D721Med (cell line): ENCODE measurements at regions not wholly inside any gene's neighbourhood (a gene's known extent, or its start where the extent isn't known, plus 50 kb on each side); places are given as distances from the start of the nearest gene placed in this dataset.

Source experiments
- DNase-seq: peaks from one replicate; pipeline ENCODE4 v3.0.0; 2011; ENCODE audit warnings: low spot score; ENCODE audit not compliant: insufficient read length
- FAIRE-seq: peaks from 2 replicates; lab custom pipeline; 2011; peaks lifted over from hg19 to GRCh38; lab: Jason Lieb, UNC
- TF ChIP-seq, protein P1 (sequence below): IDR thresholded peaks from 2 replicates; pipeline ENCODE4 v1.5.1; 2012; ENCODE audit warnings: mild to moderate bottlenecking, control low read depth; ENCODE audit not compliant: insufficient read depth; ENCODE audit errors: missing control alignments

DNA sequence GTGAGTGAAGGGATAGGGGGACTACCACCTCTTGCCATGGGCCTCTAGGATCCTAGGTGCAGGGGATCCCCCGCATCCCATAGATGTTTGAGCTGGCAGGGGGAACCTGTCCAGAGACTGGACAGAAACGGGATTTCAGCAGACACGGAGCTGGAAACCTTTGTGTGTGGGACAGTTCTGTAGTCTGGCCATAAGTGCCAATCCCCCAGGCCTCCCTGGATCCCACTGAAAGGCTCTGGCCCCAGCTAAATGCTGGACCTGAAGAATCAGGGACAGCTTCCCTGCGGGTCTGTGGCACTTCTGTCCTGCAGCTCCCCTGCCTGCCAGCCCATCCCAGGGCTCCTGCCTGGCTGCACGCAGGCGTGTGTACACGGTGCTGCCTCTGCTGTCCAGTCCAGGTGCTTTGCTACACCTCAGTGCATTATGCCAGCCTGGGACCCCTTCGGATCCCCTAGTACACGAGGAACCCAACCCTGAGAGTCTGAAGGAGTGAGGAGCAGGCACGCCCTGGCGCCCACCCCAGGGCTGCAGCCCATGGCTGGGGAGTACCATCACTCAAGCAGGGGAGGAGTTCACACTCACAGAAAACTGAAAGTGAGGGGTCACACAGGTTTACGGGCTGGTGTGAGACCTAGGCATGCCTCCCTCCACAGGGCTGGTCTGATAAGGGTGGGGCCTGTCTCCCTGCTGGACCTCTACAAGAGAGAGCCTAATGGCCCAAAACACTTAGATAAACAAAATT, 703.0 kb downstream of the ARAP2 start:
- TF ChIP-seq, protein P1, sequence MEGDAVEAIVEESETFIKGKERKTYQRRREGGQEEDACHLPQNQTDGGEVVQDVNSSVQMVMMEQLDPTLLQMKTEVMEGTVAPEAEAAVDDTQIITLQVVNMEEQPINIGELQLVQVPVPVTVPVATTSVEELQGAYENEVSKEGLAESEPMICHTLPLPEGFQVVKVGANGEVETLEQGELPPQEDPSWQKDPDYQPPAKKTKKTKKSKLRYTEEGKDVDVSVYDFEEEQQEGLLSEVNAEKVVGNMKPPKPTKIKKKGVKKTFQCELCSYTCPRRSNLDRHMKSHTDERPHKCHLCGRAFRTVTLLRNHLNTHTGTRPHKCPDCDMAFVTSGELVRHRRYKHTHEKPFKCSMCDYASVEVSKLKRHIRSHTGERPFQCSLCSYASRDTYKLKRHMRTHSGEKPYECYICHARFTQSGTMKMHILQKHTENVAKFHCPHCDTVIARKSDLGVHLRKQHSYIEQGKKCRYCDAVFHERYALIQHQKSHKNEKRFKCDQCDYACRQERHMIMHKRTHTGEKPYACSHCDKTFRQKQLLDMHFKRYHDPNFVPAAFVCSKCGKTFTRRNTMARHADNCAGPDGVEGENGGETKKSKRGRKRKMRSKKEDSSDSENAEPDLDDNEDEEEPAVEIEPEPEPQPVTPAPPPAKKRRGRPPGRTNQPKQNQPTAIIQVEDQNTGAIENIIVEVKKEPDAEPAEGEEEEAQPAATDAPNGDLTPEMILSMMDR: no peak
- DNase-seq (no peak), FAIRE-seq (no peak)

DNA sequence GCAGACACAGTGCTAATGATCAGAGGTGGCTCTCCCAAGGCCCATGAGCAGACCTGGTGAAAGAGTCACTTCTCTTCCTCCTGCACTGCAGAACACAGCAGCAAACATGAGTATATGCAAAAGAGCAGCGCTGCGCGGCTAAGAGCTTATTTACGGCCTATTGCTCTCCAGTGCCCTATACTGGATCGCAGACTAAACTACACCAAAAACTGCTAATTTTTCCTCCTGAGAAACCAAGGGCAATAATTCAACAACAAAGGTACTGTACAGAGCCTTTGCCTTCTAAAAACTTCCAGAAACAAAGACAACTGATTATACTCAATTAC, 702.5 kb downstream of the ARAP2 start:
- DNase-seq (no peak), FAIRE-seq (no peak)

DNA sequence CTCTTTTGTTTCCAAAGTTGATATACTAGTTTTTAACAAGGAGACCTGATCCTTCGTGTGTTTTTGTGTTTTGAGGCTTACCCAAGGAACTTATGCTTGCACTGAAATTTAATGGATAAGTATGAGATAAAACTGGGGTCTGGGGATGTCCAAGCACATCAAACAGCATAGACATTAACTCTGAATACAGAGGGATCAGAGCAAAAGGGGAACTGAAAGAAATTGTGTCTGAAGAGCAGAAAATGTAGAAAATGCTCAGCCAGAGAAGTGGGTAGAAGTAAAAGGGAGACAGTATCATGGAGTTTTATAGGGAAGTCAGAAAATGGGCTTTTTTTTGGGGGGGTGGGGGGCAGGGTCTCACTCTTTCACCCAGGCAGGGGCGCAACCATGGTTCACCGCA, 695.4 kb downstream of the ARAP2 start:
- FAIRE-seq: no peak
- no peak for DNase-seq
- TF ChIP-seq, protein P1: no peak

More for the DNA sequence above, 702.5 kb downstream of the ARAP2 start:
- TF ChIP-seq, protein P1: no peak

DNA sequence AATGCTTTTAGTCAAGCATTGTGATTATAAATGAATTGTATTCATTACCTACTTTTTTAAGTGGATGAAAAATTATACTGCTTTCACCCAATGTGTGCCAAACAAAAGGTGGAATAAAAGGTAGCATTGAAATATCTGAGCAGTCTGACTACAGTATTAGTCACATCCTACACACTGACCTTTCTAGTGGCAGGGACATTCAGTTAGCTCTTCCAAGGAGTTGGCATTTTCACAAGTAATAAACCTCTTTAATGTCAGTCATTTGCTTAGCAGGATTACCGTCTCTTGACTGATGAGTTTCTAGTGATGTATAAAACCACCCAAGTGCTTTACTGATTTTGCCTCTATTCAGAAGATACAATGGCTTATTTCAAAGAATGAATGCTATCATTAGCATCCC, 687.9 kb downstream of the ARAP2 start:
- FAIRE-seq: peak; percentile 11
- TF ChIP-seq, protein P1: no peak
- no peak for DNase-seq

DNA sequence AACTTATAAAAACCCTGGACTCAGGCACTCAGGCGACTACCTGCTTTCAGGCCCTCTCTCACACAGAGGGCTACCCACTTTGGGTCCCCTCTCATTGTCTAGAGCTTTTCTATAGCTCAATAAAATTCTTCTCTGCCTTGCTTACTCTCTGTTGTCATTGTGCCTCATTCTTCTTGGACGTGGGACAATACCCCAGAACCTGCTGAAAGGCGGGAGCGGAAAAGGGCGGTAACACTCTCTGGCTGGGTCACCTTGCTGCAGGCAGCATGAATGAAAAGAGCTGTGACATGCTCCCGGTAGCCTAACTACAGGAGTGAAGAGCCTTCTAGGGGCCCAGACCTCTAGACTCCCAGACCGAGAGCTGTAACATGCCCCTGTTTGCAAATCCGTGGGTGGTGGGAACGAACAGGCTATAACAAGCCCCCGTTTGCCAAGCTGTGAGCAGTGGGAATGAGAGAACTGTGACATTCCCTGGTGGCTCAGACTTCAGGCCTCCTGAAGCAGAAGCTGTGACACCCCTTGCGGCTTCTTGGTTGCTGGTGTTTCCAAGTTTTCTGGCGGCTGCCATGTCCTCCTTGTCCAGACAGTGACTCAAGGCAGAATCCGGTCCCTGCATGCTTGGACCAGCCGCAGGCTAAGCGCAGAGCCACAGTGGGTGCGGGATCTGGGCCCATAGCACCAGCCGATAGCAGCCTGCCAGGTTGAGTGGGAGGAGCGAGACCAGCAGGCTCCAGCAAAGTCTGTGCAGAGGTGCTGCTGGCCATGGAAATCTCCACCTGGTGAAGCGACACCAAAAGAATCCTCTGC, 684.6 kb downstream of the ARAP2 start:
- FAIRE-seq (no peak), DNase-seq (no peak)
- TF ChIP-seq, protein P1: no peak

GRCh38 chr4:35562861-35563260, 681.5 kb downstream of the ARAP2 start:
- DNase-seq: no peak
- FAIRE-seq: peak; percentile 11
- TF ChIP-seq, protein P1: no peak

GRCh38 chr4:35565640-35566039, 678.7 kb downstream of the ARAP2 start:
- FAIRE-seq (no peak), DNase-seq (no peak)
- TF ChIP-seq, protein P1: no peak
